Transverse colon (tissue), 4 donors: ENCODE measurements at regions not wholly inside any gene's neighbourhood (a gene's known extent, or its start where the extent isn't known, plus 50 kb on each side); places are given as distances from the start of the nearest gene placed in this dataset.

Experiments
- DNase-seq: peaks from one replicate; pipeline ENCODE4 v3.0.0-alpha.2; 2019
- H3K27ac ChIP-seq, 4 donors: fragments of 200-600 bp; sonication (generic); 2 replicates each; pipeline ENCODE4 v1.5.1; 2016 to 2018; ENCODE audit warnings: inconsistent platforms in 4 of 4
- H3K27me3 ChIP-seq: fragments of 200-600 bp; sonication (generic); 2 replicates; pipeline ENCODE4 v1.5.1; 2017; ENCODE audit warnings: inconsistent platforms
- H3K36me3 ChIP-seq, 4 donors: fragments of 200-600 bp; sonication (generic); 2 replicates each; pipeline ENCODE4 v1.5.1; 2017 to 2019; ENCODE audit warnings: inconsistent platforms in 4 of 4
- H3K4me1 ChIP-seq, 4 donors: fragments of 200-600 bp; sonication (generic); 2 replicates each; pipeline ENCODE4 v1.5.1; 2017 to 2020; ENCODE audit warnings: inconsistent platforms in 4 of 4
- H3K4me3 ChIP-seq, 4 donors: fragments of 200-600 bp; sonication (generic); 1 replicate in 1 of 4; 2 replicates in 3 of 4; pipeline versions ENCODE4 v1.5.1 to v1.6.1; 2017 to 2019; ENCODE audit warnings: inconsistent platforms in 4 of 4
- H3K9me3 ChIP-seq, 2 donors: fragments of 200-600 bp; sonication (generic); 2 replicates each; pipeline ENCODE4 v1.5.1; 2017 to 2019; ENCODE audit warnings: inconsistent platforms in 2 of 2
- CTCF ChIP-seq, 5 experiments: fragments of 200-600 bp in 3 of 5; fragments of 450-650 bp in 2 of 5; sonication (generic) in 3 of 5; IDR thresholded peaks; 1 replicate in 2 of 5; 2 replicates in 3 of 5; pipeline ENCODE4 v1.5.1; 2016 to 2017; ENCODE audit warnings: antibody characterized with exemption in 5 of 5, inconsistent platforms in 3 of 5, mild to moderate bottlenecking in 2 of 5, moderate library complexity in 1 of 5
- EP300 ChIP-seq: sonication (generic); formaldehyde crosslinking; IDR thresholded peaks from one replicate; pipeline ENCODE4 v1.6.1; 2017; ENCODE audit warnings: antibody characterized with exemption, low read depth
- POLR2A ChIP-seq: fragments of 450-650 bp; IDR thresholded peaks from one replicate; pipeline ENCODE4 v1.6.1; 2016; ENCODE audit warnings: antibody characterized with exemption, mild to moderate bottlenecking, moderate library complexity
- POLR2AphosphoS5 ChIP-seq, 3 donors: sonication (generic); formaldehyde crosslinking; IDR thresholded peaks; one replicate each; pipeline ENCODE4 v1.6.1; 2016; ENCODE audit warnings: antibody characterized with exemption in 3 of 3
- WGBS, 2 donors: methylation state at CpG; one replicate each; pipeline ENCODE4 v1.1.5; 2018; ENCODE audit warnings: low coverage in 1 of 2; 5-methylcytosine and 5-hydroxymethylcytosine counted together
- in situ Hi-C, 4 donors: fragments of 200-750 bp; cut with MboI; loops; one replicate each; pipeline versions ENCODE4 v1.15.0 to v1.15.1; 2017; ENCODE audit warnings: low sequenced_read_pairs in 3 of 4, low pct_ligation_motif_present in 1 of 4, low pct_unique_long_range_greater_than_20kb in 1 of 4
- intact Hi-C: fragments of 100-400 bp; cut with DNase I; formaldehyde crosslinking; loops from one replicate; pipeline ENCODE4 v1.15.1; 2023; ENCODE audit warnings: low total_unique reads

- H3K36me3 ChIP-seq: no peaks in the 10 kb centered on the region
- no peak for DNase-seq
- no peak overlapping the region for H3K27ac ChIP-seq
- H3K27me3 ChIP-seq: no peaks in the 10 kb centered on the region
- peaks cover 0 to 5% (median 0%) of the 10 kb centered on the region in 4 donors for H3K4me1 ChIP-seq
- H3K4me3 ChIP-seq: no peak overlapping the region
- intact Hi-C loops: no loop called here
- no peaks in the 10 kb centered on the region for H3K9me3 ChIP-seq
- in situ Hi-C loops: no loop called here
- TF ChIP-seq EP300 (no peak), POLR2A (no peak), CTCF (IDR thresholded peaks at IDR 0.05) (no peak), POLR2AphosphoS5 (IDR thresholded peaks at IDR 0.05) (no peak)
- 67 to 69% methylated on average over 6 of the region's 6 CpGs for WGBS, 2 donors
Measured at GRCh38 chr10:62742536-62743061, 61.9 kb upstream of the ADO start.

- no peak for DNase-seq
- WGBS, 2 donors: 76 to 100% methylated on average over 1 to 3 of the region's 3 CpGs
- no peak for TF ChIP-seq EP300
- no peak for TF ChIP-seq POLR2AphosphoS5 (IDR thresholded peaks at IDR 0.05)
- TF ChIP-seq POLR2A: no peak
- TF ChIP-seq CTCF (IDR thresholded peaks at IDR 0.05): no peak
- no peaks in the 10 kb centered on the region for H3K36me3 ChIP-seq
- no peak overlapping the region for H3K27ac ChIP-seq
- H3K27me3 ChIP-seq: no peaks in the 10 kb centered on the region
- no peaks in the 10 kb centered on the region for H3K9me3 ChIP-seq
- peaks cover 0 to 5% (median 0%) of the 10 kb centered on the region in 4 donors for H3K4me1 ChIP-seq
- intact Hi-C loops: no loop called here
- in situ Hi-C loops: no loop called here
- H3K4me3 ChIP-seq: no peak overlapping the region
Measured at GRCh38 chr10:62744136-62744535, 60.4 kb upstream of the ADO start.

- no peak overlapping the region for H3K27ac ChIP-seq
- 73 to 85% methylated on average over 2 of the region's 2 CpGs for WGBS, 2 donors
- no peak for DNase-seq
- peaks cover 0 to 5% (median 0%) of the 10 kb centered on the region in 4 donors for H3K4me1 ChIP-seq
- TF ChIP-seq CTCF (IDR thresholded peaks at IDR 0.05) (no peak), EP300 (no peak), POLR2AphosphoS5 (IDR thresholded peaks at IDR 0.05) (no peak), POLR2A (no peak)
- no peaks in the 10 kb centered on the region for H3K27me3 ChIP-seq
- no peaks in the 10 kb centered on the region for H3K36me3 ChIP-seq
- no peak overlapping the region for H3K4me3 ChIP-seq
- no peaks in the 10 kb centered on the region for H3K9me3 ChIP-seq
- intact Hi-C loops (no loop called here), in situ Hi-C loops (no loop called here)
Measured at GRCh38 chr10:62745581-62745980, 58.9 kb upstream of the ADO start.

- no peaks in the 10 kb centered on the region for H3K9me3 ChIP-seq
- H3K27me3 ChIP-seq: no peaks in the 10 kb centered on the region
- no peaks in the 10 kb centered on the region for H3K36me3 ChIP-seq
- TF ChIP-seq CTCF (IDR thresholded peaks at IDR 0.05): no peak
- intact Hi-C loops: no loop called here
- H3K4me1 ChIP-seq: peaks cover 0 to 4% (median 0%) of the 10 kb centered on the region in 4 donors
- DNase-seq: no peak
- in situ Hi-C loops: no loop called here
- WGBS, 2 donors: 82% methylated on average over 3 of the region's 3 CpGs; no CpG with 5 or more reads in 1 of the 2 donors
- H3K4me3 ChIP-seq: no peak overlapping the region
- no peak overlapping the region for H3K27ac ChIP-seq
Measured at GRCh38 chr10:62746951-62747729, 57.4 kb upstream of the ADO start.
